ENCODE measurements at regions not wholly inside any gene's neighbourhood (a gene's known extent, or its start where the extent isn't known, plus 50 kb on each side); places are given as distances from the start of the nearest gene placed in this dataset.
"Not testable (repeated sequence)": the region's sequence is repeated elsewhere in the genome, so short reads cannot be mapped to it uniquely, and the experiment has no call there.

- TF ChIP-seq YY1 (IDR thresholded peaks at IDR 0.05; ENCODE audit: extremely low read depth, insufficient replicate concordance, low read depth, low read length), result no peak
- TF ChIP-seq ELF1 (IDR thresholded peaks at IDR 0.05; ENCODE audit: borderline replicate concordance, low read depth), result no peak
- no peak for TF ChIP-seq EZH2phosphoT487 (IDR thresholded peaks at IDR 0.05; ENCODE audit: borderline replicate concordance)
- TF ChIP-seq, protein P1, sequence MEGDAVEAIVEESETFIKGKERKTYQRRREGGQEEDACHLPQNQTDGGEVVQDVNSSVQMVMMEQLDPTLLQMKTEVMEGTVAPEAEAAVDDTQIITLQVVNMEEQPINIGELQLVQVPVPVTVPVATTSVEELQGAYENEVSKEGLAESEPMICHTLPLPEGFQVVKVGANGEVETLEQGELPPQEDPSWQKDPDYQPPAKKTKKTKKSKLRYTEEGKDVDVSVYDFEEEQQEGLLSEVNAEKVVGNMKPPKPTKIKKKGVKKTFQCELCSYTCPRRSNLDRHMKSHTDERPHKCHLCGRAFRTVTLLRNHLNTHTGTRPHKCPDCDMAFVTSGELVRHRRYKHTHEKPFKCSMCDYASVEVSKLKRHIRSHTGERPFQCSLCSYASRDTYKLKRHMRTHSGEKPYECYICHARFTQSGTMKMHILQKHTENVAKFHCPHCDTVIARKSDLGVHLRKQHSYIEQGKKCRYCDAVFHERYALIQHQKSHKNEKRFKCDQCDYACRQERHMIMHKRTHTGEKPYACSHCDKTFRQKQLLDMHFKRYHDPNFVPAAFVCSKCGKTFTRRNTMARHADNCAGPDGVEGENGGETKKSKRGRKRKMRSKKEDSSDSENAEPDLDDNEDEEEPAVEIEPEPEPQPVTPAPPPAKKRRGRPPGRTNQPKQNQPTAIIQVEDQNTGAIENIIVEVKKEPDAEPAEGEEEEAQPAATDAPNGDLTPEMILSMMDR (IDR thresholded peaks at IDR 0.05 in 2 of 3, conservative IDR thresholded peaks at IDR 0.05 in 1 of 3; ENCODE audit: borderline replicate concordance in 1 of 3, insufficient read depth in 1 of 3, low read depth in 2 of 3, low read length in 2 of 3), result no peak
These were observed 265.0 kb downstream of the MMUT start (continued) for GRCh38 chr6:49198015-49198414.

DNA sequence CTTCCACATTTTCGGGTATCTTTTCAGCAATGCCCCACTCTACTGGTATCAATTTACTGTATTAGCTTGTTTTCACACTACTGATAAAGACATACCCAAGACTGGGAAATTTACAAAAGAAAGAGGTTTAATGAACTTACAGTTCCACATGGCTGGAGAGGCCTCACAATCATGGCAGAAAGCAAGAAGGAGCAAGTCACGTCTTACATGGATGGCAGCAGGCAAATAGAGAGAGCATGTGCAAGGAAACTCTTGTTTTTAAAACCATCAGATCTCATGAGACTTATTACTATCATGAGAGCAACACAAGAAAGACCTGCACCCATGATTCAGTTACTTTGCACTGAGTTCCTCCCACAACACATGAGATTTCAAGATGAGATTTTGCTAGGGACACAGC, 300.7 kb downstream of the MMUT start:
- H3K9me3 ChIP-seq (ENCODE audit: control insufficient read depth in 1 of 2, insufficient read depth in 1 of 2, low read depth in 1 of 2, low read length in 2 of 2); intact Hi-C loops (cut with micrococcal nuclease); DNase-seq (ENCODE audit: low read depth, low spot score); CTCF ChIA-PET; H3K27ac ChIP-seq (ENCODE audit: low read depth, low read length); H3K9me2 ChIP-seq (ENCODE audit: insufficient read depth); H3K36me3 ChIP-seq (ENCODE audit: control insufficient read depth in 1 of 2, insufficient read depth in 2 of 2, low read length in 2 of 2); RAD21 ChIA-PET (ENCODE audit: low non-redundant PET in 1 of 2, low total read pairs in 2 of 2, uncharacterized antibody in 2 of 2, unreplicated experiment in 2 of 2); ATAC-seq; BruUV-seq (replicated peaks); H3K4me2 ChIP-seq (ENCODE audit: low read length); POLR2A ChIA-PET; H3K4me3 ChIP-seq (replicated peaks in 1 of 2; ENCODE audit: low read depth in 1 of 2, low read length in 2 of 2); H3K4me1 ChIP-seq (ENCODE audit: control insufficient read depth in 1 of 2, insufficient read depth in 2 of 2, low read length in 2 of 2); H2AFZ ChIP-seq (ENCODE audit: low read depth, low read length, poor library complexity, severe bottlenecking); H3K27me3 ChIP-seq (ENCODE audit: insufficient read depth, low read length); H3K79me2 ChIP-seq (ENCODE audit: insufficient read depth, low read length); H3K9ac ChIP-seq (ENCODE audit: low read length); H4K20me1 ChIP-seq (ENCODE audit: insufficient read depth): not testable (repeated sequence)

DNA sequence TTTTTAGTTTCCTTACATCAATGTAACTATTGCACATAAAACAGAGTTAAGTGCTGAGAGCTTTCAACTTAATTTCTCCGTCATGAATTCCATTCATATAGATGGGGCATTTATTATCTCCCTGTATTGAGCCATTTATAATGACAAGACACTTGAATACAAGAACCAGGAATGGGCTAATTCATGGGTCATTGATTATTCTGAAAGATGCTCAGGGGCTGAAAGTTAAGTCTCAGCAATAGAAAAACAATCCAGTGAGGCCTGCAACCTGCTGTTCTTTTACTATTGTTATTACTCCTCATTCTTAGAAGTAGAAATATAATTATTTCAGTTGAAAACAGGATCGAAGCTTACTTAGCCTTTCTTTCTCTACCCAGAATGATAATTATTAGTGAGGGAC, 307.7 kb downstream of the MMUT start:
- TF ChIP-seq RAD21 (IDR thresholded peaks at IDR 0.05; ENCODE audit: low read depth), result no peak
- H3K9me3 ChIP-seq (ENCODE audit: control insufficient read depth in 1 of 2, insufficient read depth in 1 of 2, low read depth in 1 of 2, low read length in 2 of 2), result no peaks in the 10 kb centered on the region
- H3K9me2 ChIP-seq (ENCODE audit: insufficient read depth), result no peaks in the 10 kb centered on the region; the same call in 1 of the 2 replicates
- POLR2A ChIA-PET, result no interaction called here
- H2AFZ ChIP-seq (ENCODE audit: low read depth, low read length, poor library complexity, severe bottlenecking), result no peak overlapping the region
- no peaks in the 10 kb centered on the region for H3K27me3 ChIP-seq (ENCODE audit: insufficient read depth, low read length)
- H3K9ac ChIP-seq (ENCODE audit: low read length), result no peak overlapping the region
- intact Hi-C loops (cut with micrococcal nuclease), result no loop called here
- H3K4me2 ChIP-seq (ENCODE audit: low read length), result no peak overlapping the region
- no peaks in the 10 kb centered on the region for H3K4me1 ChIP-seq (ENCODE audit: control insufficient read depth in 1 of 2, insufficient read depth in 2 of 2, low read length in 2 of 2)
- no peak overlapping the region for H3K4me3 ChIP-seq (replicated peaks in 1 of 2; ENCODE audit: low read depth in 1 of 2, low read length in 2 of 2)
- DNase-seq (ENCODE audit: low read depth, low spot score) (no peak), ATAC-seq (no peak)
- no peaks in the 10 kb centered on the region for H4K20me1 ChIP-seq (ENCODE audit: insufficient read depth)
- BruUV-seq (replicated peaks), result no TSS peak
- H3K27ac ChIP-seq (ENCODE audit: low read depth, low read length), result no peak overlapping the region
- H3K36me3 ChIP-seq (ENCODE audit: control insufficient read depth in 1 of 2, insufficient read depth in 2 of 2, low read length in 2 of 2), result no peaks in the 10 kb centered on the region
- RAD21 ChIA-PET (ENCODE audit: low non-redundant PET in 1 of 2, low total read pairs in 2 of 2, uncharacterized antibody in 2 of 2, unreplicated experiment in 2 of 2), result no interaction called here
- CTCF ChIA-PET, result no interaction called here
- no peaks in the 10 kb centered on the region for H3K79me2 ChIP-seq (ENCODE audit: insufficient read depth, low read length)
